ENCODE measurements at regions not wholly inside any gene's neighbourhood (a gene's known extent, or its start where the extent isn't known, plus 50 kb on each side); places are given as distances from the start of the nearest gene placed in this dataset.

DNA sequence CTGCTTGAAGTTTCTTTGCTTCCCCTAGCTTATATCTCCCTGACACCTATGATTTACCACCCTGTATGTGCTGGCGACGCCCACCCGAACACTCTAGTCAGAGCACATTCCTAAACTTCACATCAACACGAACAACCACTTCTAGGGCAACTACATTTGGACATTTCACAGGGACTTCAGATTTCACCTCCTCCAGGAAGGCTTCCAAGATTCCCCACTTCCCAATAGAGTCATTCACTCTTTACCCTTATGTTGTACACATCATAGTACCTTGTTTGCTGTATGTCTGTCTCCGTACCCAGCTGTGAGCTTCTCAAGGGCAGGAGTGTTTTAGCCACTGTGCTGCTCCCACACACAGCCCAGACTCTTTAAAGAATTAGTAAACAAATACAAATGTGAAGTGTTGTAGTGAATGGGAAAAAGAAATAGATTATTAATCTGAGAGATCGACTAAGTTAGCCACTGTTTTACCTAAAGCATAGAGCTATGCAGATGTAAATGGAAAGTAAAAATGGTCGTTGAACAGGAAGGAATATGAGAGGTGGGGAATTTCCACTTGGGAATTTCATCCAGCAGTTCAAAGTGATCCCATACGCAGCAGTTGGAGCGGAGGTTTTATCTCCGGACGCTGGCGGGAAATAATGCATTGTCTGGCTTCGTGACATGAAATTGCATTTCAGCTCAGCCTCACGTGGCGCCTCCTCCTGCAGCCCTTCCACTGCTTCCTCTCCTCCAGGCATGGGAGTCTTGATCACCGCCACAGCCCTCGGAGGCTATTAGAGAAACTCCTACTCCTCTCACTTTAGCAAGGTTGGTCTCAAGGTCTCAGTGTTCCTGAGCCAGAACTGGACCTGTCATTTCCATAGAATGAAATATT, 233.4 kb upstream of the COPS8 start:
- DNase-seq (ENCODE audit: low read depth): no peak

DNA sequence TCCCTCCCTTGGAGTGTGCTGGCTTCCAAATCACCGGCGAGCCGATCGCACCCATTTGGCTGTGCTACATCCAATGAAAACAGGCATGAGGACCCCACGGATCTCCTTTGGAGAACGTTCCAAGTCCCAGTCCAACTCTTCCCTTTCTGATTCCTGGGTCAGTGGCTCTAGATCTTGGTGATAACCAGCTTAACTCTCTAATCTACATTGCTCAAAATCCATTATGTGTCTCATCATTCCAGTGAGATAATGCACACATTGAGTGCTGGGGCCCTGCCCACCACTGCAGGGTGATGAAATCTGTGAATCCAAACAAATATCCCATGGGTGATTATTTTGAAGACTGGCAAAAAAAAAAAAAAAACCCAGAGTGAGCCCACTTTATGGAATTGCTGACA, 232.7 kb upstream of the COPS8 start:
- DNase-seq (ENCODE audit: low read depth): no peak

DNA sequence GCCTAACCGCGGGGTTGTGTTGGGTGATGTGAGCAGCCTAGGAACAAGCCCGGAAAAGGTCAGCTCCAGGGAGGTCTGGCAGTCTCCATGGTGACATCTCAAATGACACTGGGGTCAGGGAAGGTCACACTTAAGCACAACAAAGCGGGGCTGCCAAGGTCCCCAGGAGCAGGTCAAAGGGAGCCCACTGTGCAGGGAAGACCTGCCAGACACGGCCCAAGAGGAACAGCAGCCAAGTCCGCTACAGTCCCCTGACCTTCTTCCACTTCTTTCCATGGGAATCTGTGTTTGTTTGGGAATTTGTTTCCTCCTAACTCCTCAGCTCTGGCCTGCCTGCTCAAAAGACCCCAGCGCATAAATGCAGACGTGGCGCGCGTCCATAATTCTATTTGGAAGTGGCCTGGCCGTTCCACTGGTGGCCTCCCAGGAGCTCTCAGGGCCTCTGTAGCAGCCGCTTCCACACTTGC, 232.1 kb upstream of the COPS8 start:
- no peak for DNase-seq (ENCODE audit: low read depth)

DNA sequence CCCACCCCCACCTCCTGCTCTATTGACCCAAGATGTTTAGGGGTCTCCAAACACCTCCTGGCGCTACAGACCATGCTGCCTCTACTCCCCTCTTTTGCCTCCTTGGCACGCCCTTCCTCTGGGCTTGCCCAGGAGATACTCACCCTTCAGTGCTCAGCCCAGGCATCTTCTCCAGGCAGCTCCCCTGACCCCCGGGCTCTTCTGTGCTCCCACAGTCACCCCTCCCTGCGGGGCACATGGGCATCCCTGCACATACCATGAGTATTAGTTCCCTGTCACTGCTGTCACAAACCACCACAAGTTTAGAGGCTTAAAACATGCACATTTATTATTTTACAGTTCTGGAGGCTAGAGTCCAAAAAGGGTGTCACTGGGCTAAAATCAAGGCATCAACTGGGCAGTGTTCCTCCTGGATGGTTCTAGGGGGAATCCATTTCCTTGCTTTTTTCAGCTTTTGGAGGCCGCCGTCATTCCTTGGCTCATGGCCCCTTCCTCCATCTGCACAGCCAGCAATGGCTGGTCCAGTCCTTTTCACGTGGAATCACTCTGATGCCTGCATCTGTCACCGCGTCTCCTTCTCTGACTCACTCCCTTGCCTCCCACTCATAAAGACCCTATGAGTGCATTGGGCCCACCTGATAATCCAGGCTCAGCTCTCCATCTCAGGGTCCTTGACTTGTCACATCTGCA, 230.4 kb upstream of the COPS8 start:
- no peak for DNase-seq (ENCODE audit: low read depth)

DNA sequence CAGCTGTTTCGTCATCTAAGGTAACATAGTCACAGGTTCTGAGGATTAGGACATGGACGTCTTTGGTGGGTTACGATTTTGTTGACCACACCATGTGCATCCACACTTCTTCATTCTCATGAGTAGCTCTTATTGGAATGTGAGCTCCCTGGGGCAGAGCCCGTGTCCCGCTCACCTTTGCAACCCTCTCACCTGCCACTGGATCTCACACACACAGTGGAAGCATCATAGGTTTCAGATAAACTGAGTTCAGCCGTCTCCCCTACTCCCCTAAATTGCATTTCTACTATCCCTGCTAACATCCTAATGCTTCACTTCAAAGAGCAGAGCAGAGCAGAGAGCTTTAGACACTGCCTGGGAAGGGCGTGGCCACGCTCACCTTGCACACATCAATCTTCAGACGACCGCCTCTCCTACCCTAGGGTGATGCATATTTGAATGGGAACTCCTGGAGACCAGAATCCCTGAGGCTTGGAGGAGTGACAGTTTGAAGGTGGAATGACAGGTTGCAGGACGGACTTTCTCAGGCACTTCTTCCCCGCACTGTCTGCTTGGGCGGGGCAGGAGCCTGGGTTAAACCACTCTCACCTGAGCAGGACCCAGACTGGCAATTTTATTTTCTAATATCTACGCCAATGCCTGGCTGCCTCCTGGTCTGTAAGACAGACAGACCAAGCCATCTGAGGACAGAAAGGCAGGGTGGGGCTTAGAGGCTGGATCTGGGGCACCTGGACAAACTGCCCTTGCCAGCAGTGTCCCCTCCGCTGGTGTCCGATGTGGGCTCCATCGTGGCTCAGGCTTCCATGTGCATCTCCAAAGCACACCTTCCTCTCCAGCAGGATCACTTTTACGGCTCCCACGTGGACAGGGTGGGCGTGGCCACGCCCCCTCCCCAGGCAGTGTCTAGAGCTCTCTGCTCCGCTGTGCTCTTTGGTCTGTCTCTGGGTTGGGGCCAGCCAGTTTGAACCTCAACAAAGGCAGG, 229.5 kb upstream of the COPS8 start:
- DNase-seq (ENCODE audit: low read depth): no peak

DNA sequence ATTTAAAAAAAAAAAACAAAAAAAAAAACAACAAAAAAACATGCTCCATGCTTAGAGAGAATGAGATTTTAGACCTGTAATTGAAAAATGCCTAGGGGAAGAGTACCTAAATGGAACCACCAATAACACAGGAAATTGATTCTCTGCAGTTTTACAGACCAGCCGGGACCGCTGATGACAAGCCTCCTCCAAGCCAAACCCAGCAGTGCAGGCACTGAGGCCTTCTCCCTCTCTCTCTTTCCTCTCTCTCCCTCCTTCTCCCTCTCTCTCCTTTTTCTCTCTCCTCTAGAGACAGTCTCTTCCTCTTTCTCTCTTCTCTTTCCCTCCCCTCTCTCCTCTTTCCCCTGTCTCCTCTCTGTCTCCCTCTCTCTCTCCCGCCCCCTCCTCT, 228.8 kb upstream of the COPS8 start:
- no peak for DNase-seq (ENCODE audit: low read depth)

DNA sequence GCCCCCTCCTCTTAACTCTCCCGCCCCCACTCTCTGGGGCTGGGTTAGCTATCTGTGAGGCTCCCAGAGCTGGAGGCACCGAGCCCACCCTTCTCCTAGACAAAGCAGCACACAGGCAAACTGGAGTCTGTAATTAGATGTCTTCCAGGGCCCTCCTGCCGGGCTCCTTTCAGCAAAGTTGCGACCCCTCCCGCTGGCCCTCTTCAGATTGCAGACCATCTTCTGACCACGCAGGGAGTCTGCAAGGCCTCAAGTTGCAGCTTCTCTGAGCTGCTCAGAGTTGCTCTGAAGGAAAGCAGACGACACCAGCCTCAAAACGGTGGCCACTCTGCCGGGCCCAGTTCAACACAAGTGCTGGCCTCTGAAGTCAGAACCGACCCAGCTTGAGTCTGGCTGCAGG, 228.4 kb upstream of the COPS8 start:
- no peak for DNase-seq (ENCODE audit: low read depth)

DNA sequence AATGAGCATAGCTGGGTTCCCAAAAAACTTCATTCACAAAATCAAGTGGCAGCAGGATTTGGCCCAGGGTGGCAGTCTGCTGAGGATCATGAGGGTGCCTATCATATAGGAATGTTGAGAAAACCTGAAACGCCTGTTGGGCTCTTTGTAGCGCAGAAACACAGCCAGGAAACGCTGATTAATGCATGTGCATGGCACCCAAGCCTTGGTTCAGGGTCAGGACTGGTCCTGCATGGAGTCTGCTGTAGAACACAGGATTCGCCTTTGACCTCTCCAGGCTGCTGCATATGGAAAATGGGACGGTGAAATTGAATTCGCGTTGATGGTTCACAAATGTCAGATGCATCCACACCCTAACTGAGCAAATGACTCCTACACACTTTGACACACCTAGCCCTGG, 227.9 kb upstream of the COPS8 start:
- no peak for DNase-seq (ENCODE audit: low read depth)

DNA sequence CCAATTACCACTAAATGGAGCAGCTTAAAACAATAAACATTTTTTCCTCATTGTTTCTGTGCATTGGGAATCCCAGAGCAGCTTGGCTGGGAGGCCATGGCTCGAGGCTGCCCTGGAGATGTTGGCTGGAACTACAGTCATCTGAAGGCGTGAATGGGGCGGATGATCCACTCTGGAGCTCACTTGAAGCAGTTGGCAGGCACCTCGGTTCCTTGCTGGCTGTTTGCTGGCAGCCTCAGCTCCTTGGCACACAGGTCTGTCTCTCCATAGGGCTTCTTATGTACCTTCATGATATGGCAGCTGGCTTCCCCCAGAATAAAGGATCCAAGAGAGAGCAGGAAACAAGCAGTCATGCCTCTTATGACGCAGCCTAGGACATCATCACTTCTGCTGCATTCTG, 227.0 kb upstream of the COPS8 start:
- DNase-seq (ENCODE audit: low read depth): no peak

DNA sequence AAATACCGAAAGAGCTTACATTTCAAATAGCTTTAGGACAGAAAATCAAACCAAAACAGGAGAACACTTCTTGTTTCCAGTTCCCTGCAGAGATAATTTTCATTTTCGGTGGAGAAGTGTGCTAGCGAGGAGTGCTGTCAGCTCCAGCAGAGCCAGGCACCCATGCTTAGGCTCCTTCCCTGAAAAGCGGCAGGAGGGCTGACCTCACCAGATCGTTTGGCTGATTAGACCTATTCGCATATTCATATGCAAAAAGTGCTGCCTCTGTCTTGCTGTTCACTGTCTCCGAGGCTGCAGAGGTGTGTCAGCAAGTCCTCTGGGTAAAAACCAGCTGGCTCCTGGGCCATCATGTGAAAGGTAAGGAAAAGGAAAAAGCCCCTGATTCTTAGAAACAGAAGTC, 225.8 kb upstream of the COPS8 start:
- no peak for DNase-seq (ENCODE audit: low read depth)

DNA sequence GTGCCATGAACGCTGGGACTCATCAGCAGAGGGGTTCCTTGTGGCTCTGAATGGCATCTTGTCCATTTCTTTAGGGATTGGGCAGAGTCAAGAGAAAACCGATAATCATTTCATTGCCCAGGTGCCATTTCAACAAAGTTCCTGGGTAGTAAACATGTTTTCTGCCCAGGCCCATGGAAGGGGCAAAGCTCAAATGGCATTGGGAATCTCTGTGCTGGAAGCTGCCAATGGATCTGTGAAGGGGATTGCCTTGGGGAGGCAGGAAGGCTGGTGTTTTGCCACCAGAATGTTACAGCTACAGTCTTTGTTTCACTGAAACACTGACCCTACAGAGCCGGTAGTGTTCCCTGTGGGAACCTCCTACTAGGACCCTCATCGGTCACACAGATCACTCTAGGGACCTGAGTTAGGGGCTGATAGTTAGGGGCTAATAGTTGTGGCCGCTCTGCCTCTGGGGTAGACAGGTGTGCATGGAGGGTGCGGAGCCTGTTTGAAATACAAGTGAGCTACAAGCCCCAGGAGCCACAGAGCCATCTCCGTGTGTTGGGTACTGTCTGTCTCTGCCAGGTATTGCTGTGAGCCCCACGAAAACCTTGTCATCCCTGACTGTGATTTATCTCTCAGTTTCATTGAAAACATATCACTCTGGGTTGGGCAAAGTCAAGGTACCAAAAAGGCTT, 224.4 kb upstream of the COPS8 start:
- no peak for DNase-seq (ENCODE audit: low read depth)

DNA sequence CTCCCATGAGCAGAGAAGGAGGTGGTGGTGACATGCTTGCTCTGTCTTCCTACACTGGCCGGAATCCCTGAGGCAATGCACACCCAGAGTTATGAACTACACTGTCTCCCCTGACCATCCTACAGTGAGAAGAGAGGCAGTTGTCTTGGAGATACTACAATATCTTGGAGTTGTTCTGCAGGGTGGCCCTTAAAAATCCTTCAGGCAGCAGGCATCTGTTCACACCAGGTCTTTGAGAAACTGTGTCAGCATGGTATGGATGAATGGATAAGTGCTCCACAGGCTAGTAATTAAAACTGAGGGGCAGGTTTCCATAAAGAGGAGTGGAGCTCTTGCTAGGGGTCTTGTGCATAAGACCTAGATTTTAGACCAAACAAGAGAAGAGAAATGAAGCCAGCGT, 223.7 kb upstream of the COPS8 start:
- DNase-seq (ENCODE audit: low read depth): no peak

DNA sequence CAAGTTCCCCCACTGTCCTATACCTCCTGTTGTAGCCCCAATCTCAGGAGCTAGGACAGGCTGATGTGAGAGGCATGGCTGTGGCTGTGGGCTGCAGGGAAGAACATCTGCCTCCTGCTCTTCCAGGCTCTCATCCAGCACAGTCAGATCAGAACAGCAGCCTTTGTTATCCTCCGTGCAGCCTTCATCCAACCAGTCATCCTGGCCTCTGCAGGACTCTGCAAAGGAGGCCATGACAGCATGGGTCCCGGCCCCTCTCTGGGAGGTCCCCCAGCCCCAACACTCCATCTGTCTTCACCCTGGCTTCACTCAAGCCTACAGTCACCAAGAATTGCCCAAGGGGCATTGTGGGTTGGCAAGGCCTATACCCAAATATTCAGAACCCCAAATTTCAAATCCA, 223.2 kb upstream of the COPS8 start:
- DNase-seq (ENCODE audit: low read depth): no peak

DNA sequence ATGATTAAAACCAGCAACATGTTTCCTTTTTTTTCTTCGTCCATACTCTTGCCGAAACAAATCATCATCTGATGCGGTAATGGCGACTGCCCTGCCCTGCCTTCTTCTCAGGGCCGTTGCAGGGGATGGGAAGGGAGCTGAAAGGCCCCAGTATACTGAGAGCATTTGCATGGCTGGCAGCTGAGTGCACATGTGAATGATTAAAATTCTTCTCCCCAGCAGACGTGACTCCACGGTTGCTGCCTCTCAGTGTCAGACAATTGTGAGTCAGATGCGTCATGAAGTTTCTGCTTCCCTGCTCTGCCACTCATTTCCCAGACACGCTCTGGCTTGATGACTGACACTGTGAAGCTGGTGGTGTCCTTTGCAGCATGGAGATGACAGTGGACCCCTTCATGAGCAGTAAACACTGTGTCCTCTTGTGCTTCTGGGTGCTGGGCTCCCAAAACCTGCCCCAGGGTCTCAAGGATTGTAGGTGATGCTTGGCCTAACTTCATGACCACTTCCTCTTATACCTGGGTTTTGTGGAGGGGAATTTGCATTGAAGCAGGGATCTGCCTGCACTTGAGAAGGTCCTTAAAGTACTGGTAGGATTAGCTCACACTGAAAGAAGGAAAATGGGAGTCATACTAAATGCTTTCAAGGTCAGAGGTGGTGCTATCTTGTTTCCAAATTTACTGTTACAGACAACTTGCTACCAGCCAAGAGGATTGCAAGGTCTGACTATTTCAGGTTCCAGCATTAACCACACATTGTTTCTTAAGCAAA, 222.5 kb upstream of the COPS8 start:
- DNase-seq (ENCODE audit: low read depth): no peak

DNA sequence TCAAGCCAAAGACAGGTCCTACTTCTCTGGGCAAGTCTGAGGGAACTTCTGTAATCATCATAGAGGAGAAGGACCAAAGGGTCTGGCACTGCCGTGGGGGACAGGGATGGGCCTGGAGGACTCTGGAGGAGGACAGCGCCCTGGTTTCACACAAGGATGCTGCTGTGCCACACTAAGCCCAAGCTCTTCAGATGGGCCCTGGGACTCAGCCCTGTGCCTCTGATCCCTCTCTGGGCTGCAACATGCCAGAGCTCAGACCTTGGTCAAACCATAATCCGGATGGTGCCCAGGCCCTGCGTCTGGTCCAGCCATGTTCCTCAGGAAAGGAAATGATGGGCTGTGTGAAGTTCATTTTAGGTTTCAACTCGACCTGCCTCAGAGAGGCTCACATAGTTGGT, 222.0 kb upstream of the COPS8 start:
- no peak for DNase-seq (ENCODE audit: low read depth)

DNA sequence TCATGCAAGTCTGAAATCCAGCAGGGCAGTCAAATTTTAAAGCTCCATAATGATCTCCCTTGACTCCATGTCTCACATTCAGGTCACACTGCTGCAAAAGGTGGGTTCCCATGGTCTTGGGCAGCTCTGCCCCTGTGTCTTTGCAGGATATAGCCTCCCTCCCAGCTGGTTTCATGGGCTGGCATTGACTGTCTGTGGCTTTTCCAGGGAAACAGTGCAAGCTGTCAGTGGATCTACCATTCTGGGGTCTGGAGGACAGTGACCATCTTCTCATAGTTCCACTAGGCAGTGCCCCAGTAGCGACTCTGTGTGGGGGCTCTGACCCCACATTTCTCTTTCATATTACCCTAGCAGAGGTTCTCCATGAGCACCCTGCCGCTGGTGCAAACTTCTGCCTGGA, 220.6 kb upstream of the COPS8 start:
- no peak for DNase-seq (ENCODE audit: low read depth)

DNA sequence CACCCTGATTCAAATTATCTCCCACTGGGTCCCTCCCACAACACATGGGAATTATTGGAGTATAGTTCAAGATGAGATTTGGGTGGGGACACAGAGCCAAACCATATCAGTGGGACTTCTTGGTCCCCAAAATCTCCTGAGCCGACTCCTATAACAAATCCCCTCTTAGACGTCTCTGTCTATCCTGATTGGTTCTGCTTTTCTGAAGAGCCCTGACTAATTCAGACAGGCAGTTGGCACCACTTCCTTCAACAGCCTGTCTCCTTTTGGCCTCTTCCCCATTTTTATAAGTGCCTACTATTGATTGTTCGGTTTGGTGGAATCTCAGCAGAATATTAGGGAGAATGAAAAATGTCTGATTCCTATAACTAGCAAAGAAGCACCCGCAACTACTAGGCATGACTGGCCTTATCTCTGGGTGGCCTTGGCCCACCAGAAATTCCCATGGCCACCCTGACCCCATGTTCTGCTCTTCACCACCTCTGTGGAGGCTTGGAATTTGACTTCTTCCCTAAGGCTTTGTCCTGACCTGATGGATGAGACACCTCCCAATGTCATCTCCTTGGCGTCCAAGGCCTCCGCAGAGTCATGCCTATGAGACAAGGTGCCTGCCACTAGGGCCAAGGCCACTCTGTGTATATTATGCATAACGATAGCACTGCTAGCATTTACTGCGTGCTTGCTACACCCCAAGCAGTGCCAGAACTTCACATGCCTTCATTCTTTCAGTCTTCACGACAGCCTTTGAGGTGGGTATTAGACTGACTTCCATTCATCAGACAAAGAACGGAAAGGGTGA, 218.9 kb upstream of the COPS8 start:
- DNase-seq (ENCODE audit: low read depth): no peak

DNA sequence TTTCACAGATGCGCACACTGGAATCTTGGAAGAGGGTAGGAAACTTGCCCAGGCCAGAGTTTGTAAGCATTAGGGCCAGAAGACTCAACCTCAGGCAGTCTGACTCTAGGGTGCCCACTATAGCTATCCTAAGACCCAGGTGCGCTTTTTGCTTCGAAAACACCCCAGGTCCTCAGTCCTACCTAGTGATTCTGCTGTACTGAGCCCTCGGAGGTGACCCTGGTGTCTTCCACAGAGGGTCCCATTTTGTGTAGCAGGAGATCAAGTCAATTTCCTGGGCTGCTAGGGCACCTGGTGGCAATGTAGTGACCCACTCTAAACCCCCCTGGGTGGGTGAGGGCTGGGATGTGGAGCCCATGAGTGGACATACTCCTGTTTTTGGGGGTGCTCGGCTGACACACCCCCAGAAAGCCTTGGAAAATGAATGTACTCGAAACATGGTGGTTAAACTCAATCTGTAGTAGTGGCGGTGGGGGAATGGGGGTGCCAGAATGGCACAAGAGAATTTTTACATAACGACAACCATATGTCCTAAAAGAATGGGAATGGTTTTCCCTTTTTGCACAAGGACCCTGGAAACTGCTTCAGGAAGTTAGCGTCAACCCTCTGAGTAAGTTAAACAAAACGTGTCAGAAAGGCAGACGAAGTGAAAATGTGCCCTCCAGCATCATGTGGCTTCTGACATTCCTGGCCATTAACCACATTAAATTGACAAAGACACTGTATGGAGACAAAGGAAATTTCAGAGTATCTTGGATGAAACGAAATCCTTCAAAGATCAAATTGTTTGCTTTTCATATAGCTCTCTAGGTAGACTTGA, 218.0 kb upstream of the COPS8 start:
- no peak for DNase-seq (ENCODE audit: low read depth)

DNA sequence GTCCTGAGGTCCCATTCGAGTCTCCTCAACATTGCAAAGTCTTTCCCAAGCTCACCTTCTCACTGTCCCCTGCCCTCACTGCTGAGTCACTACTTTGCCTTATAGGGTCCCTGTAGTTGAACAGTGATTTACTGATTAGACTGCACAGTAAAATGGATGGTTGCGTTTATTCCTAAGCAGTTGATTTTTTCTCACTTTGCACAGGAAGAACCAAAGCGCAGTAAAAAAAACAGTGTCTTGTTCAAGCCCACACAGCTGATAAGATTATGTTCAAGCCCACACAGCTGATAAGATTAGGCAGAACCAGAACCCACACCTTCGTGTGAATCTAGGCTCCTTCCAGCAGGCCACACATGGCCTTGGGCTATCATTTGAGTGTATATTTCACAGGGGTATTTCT, 215.3 kb upstream of the COPS8 start:
- no peak for DNase-seq (ENCODE audit: low read depth)
